ENCODE measurements at regions not wholly inside any gene's neighbourhood (a gene's known extent, or its start where the extent isn't known, plus 50 kb on each side); places are given as distances from the start of the nearest gene placed in this dataset.

GRCh38 chr16:65964752-65965151, 401.7 kb upstream of the CDH5 start:
- no peaks in the 10 kb centered on the region for H3K36me3 Mint-ChIP-seq (ENCODE audit: low read depth)
- no peak for DNase-seq
- no peak overlapping the region for H3K27ac Mint-ChIP-seq
- H3K9me3 ChIP-seq (ENCODE audit: control insufficient read depth, low read length, poor library complexity, severe bottlenecking): no peaks in the 10 kb centered on the region
- H3K4me1 Mint-ChIP-seq: no peaks in the 10 kb centered on the region
- ATAC-seq: no peak
- no peaks in the 10 kb centered on the region for H3K27me3 Mint-ChIP-seq
- no peak overlapping the region for H3K4me3 Mint-ChIP-seq

- Mint-ChIP-seq H3K27me3 (no peaks in the 10 kb centered on the region), H3K4me1 (no peaks in the 10 kb centered on the region), H3K27ac (no peak overlapping the region), H3K4me3 (no peak overlapping the region), H3K36me3 (ENCODE audit: low read depth) (no peaks in the 10 kb centered on the region)
- DNase-seq (no peak), ATAC-seq (no peak)
- no peaks in the 10 kb centered on the region for H3K9me3 ChIP-seq (ENCODE audit: control insufficient read depth, low read length, poor library complexity, severe bottlenecking)
Measured at GRCh38 chr16:65961476-65962143, 404.9 kb upstream of the CDH5 start.

DNA sequence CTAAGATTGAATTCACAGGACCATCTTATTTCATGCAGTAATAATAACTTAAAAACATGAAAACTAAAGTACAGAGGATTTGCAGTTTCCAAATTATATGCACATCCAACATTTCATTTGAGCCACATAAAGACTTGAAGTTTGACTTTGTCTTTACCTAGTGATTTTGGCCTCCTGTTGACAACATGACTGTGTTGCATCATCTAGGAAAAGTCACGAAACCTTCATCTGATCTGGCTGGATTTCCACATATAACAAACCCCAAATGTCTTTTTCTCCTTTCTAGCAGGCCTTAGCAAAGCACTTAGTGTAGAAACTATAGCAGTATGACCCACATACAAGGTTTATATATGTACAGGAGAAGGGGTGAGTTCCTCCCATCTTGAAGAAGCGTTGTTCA, 406.5 kb upstream of the CDH5 start:
- H3K27me3 Mint-ChIP-seq: no peaks in the 10 kb centered on the region
- no peaks in the 10 kb centered on the region for H3K9me3 ChIP-seq (ENCODE audit: control insufficient read depth, low read length, poor library complexity, severe bottlenecking)
- H3K4me3 Mint-ChIP-seq: no peak overlapping the region
- no peak for DNase-seq
- H3K4me1 Mint-ChIP-seq: no peaks in the 10 kb centered on the region
- H3K27ac Mint-ChIP-seq: no peak overlapping the region
- ATAC-seq: no peak
- H3K36me3 Mint-ChIP-seq (ENCODE audit: low read depth): no peaks in the 10 kb centered on the region

- H3K27me3 Mint-ChIP-seq: no peaks in the 10 kb centered on the region
- no peak for ATAC-seq
- no peaks in the 10 kb centered on the region for H3K9me3 ChIP-seq (ENCODE audit: control insufficient read depth, low read length, poor library complexity, severe bottlenecking)
- no peak overlapping the region for H3K4me3 Mint-ChIP-seq
- no peaks in the 10 kb centered on the region for H3K36me3 Mint-ChIP-seq (ENCODE audit: low read depth)
- DNase-seq: no peak
- no peaks in the 10 kb centered on the region for H3K4me1 Mint-ChIP-seq
- H3K27ac Mint-ChIP-seq: no peak overlapping the region
Measured at GRCh38 chr16:65958086-65958485, 408.4 kb upstream of the CDH5 start.

DNA sequence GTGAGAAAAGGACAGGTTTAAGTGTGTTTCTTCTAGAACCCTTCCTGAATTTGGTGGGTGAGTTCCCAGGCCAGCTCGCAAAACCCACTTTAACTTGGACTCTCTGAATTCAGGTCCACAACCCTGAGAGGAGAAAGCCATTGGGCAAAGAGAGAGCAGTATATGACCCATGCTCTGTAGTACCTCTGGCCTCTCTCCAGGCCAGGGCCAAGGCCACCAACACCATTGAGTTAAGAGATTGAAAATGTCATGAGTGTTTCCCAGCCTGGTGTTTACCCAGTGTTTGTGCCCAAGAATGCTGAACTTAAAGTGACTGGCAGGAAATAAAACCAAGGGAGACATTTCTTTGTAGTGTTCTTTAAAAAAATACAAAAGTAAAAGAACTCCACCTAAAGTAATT, 410.4 kb upstream of the CDH5 start:
- no peak overlapping the region for H3K4me3 Mint-ChIP-seq
- no peaks in the 10 kb centered on the region for H3K36me3 Mint-ChIP-seq (ENCODE audit: low read depth)
- no peak for ATAC-seq

DNA sequence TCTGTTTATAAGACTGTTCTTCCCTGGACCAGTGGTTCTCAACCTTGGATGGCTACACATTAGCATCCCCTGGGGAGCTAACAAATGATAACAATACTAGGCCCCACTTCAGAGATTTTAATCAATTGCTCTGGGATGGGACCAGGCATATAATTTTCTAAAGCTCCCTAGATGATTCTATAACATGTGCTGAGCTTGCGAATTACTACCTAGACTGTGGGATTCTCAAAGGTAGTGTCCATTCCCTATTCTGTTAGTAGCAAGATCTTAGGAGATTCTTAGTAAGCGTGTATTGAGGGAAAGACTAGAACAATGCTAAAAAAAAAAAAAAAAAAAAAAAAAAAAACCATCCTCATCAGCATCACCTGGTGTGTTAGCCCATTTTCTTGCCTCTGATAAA, 412.0 kb upstream of the CDH5 start:
- no peaks in the 10 kb centered on the region for H3K27me3 Mint-ChIP-seq
- no peak overlapping the region for H3K27ac Mint-ChIP-seq
- H3K4me1 Mint-ChIP-seq: no peaks in the 10 kb centered on the region
- H3K4me3 Mint-ChIP-seq: no peak overlapping the region
- ATAC-seq (no peak), DNase-seq (no peak)
- no peaks in the 10 kb centered on the region for H3K36me3 Mint-ChIP-seq (ENCODE audit: low read depth)
- no peaks in the 10 kb centered on the region for H3K9me3 ChIP-seq (ENCODE audit: control insufficient read depth, low read length, poor library complexity, severe bottlenecking)

More for the DNA sequence above, 410.4 kb upstream of the CDH5 start:
- DNase-seq: no peak
- H3K27ac Mint-ChIP-seq: no peak overlapping the region
- H3K9me3 ChIP-seq (ENCODE audit: control insufficient read depth, low read length, poor library complexity, severe bottlenecking): no peaks in the 10 kb centered on the region
- no peaks in the 10 kb centered on the region for H3K27me3 Mint-ChIP-seq
- H3K4me1 Mint-ChIP-seq: no peaks in the 10 kb centered on the region

GRCh38 chr16:65950211-65950610, 416.3 kb upstream of the CDH5 start:
- H3K4me1 Mint-ChIP-seq: no peaks in the 10 kb centered on the region
- H3K36me3 Mint-ChIP-seq (ENCODE audit: low read depth): no peaks in the 10 kb centered on the region
- ATAC-seq (no peak), DNase-seq (no peak)
- H3K27ac Mint-ChIP-seq: no peak overlapping the region
- no peaks in the 10 kb centered on the region for H3K9me3 ChIP-seq (ENCODE audit: control insufficient read depth, low read length, poor library complexity, severe bottlenecking)
- H3K27me3 Mint-ChIP-seq: no peaks in the 10 kb centered on the region
- H3K4me3 Mint-ChIP-seq: no peak overlapping the region

GRCh38 chr16:65948361-65948760, 418.1 kb upstream of the CDH5 start:
- DNase-seq (no peak), ATAC-seq (no peak)
- Mint-ChIP-seq H3K27ac (no peak overlapping the region), H3K36me3 (ENCODE audit: low read depth) (no peaks in the 10 kb centered on the region), H3K4me1 (no peaks in the 10 kb centered on the region), H3K4me3 (no peak overlapping the region), H3K27me3 (no peaks in the 10 kb centered on the region)
- no peaks in the 10 kb centered on the region for H3K9me3 ChIP-seq (ENCODE audit: control insufficient read depth, low read length, poor library complexity, severe bottlenecking)

DNA sequence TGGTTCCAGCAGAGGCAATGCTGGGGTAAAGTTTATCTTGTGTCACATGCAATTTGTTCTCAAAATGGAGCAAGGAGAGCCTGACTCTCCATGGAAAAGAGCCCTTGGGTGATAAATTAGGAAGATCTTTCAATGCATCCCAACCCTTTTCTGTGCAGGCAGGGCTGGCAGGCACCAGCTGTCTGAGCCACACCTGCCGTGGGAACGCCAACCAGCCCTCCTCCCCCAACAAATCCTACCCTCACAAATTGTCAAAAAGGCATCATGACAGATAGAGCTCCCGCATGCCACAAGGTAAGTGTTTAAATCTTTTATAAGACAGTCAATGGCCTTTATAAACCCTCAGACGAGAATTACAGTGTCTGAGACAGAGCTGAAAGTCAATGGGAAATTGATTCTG, 418.5 kb upstream of the CDH5 start:
- no peak for DNase-seq
- H3K36me3 Mint-ChIP-seq (ENCODE audit: low read depth): no peaks in the 10 kb centered on the region

DNA sequence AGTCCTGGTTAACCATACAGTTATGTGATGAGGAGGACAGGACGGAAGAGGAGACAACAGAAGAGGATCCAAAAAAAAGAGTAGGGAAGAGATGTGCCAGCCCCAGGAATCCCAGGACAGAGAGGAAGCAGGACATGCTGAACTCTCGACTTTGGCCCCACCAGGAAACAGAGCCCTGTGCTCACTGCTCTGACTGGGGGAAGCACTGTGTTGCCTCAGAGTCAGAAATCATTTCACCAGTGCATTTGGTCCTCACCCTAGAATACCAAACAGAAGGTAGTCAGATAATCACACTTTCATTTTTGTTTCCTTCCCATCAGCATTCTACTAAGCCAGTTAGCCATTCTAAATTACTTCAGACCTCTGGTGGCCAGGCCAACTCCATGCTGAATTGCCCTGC, 421.0 kb upstream of the CDH5 start:
- Mint-ChIP-seq H3K27me3 (no peaks in the 10 kb centered on the region), H3K36me3 (ENCODE audit: low read depth) (no peaks in the 10 kb centered on the region), H3K4me3 (no peak overlapping the region), H3K4me1 (no peaks in the 10 kb centered on the region), H3K27ac (no peak overlapping the region)
- no peaks in the 10 kb centered on the region for H3K9me3 ChIP-seq (ENCODE audit: control insufficient read depth, low read length, poor library complexity, severe bottlenecking)
- no peak for DNase-seq
- ATAC-seq: no peak

More for the DNA sequence above, 418.5 kb upstream of the CDH5 start:
- Mint-ChIP-seq H3K27me3 (no peaks in the 10 kb centered on the region), H3K27ac (no peak overlapping the region), H3K4me3 (no peak overlapping the region), H3K4me1 (no peaks in the 10 kb centered on the region)
- no peaks in the 10 kb centered on the region for H3K9me3 ChIP-seq (ENCODE audit: control insufficient read depth, low read length, poor library complexity, severe bottlenecking)
- no peak for ATAC-seq

GRCh38 chr16:65944361-65944760, 422.1 kb upstream of the CDH5 start:
- H3K9me3 ChIP-seq (ENCODE audit: control insufficient read depth, low read length, poor library complexity, severe bottlenecking): no peaks in the 10 kb centered on the region
- no peak overlapping the region for H3K4me3 Mint-ChIP-seq
- no peaks in the 10 kb centered on the region for H3K27me3 Mint-ChIP-seq
- no peak for DNase-seq
- ATAC-seq: no peak
- no peaks in the 10 kb centered on the region for H3K36me3 Mint-ChIP-seq (ENCODE audit: low read depth)
- H3K27ac Mint-ChIP-seq: no peak overlapping the region
- H3K4me1 Mint-ChIP-seq: no peaks in the 10 kb centered on the region

- Mint-ChIP-seq H3K36me3 (ENCODE audit: low read depth) (no peaks in the 10 kb centered on the region), H3K27ac (no peak overlapping the region), H3K4me1 (no peaks in the 10 kb centered on the region), H3K27me3 (no peaks in the 10 kb centered on the region), H3K4me3 (no peak overlapping the region)
- DNase-seq (no peak), ATAC-seq (no peak)
- H3K9me3 ChIP-seq (ENCODE audit: control insufficient read depth, low read length, poor library complexity, severe bottlenecking): no peaks in the 10 kb centered on the region
Measured at GRCh38 chr16:65940711-65941110, 425.8 kb upstream of the CDH5 start.

DNA sequence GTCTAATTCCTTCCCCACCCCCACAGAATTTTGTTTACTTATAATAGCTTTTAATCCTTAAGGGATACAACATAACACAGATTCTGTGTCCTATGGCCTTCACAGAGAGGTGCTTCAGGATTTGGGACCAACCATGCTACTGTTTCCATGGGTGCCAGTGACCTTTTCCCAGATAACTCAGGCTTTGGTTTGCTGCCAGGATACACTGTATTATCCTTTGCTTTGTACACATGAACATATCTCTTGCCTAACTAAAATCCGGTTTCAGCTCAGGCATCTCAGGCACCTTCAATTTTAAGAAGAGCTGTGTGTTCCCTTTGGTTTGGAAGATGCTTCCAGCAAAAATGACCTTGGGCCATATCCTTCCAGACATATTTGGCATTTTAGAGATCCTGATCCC, 428.4 kb upstream of the CDH5 start:
- ATAC-seq (no peak), DNase-seq (no peak)
- no peak overlapping the region for H3K27ac Mint-ChIP-seq
- H3K4me1 Mint-ChIP-seq: no peaks in the 10 kb centered on the region
- no peaks in the 10 kb centered on the region for H3K27me3 Mint-ChIP-seq
- no peaks in the 10 kb centered on the region for H3K9me3 ChIP-seq (ENCODE audit: control insufficient read depth, low read length, poor library complexity, severe bottlenecking)
- no peak overlapping the region for H3K4me3 Mint-ChIP-seq
- no peaks in the 10 kb centered on the region for H3K36me3 Mint-ChIP-seq (ENCODE audit: low read depth)

GRCh38 chr16:65937455-65937854, 429.0 kb upstream of the CDH5 start:
- ATAC-seq (no peak), DNase-seq (no peak)
- Mint-ChIP-seq H3K27me3 (no peaks in the 10 kb centered on the region), H3K4me3 (no peak overlapping the region), H3K4me1 (no peaks in the 10 kb centered on the region), H3K36me3 (ENCODE audit: low read depth) (no peaks in the 10 kb centered on the region), H3K27ac (no peak overlapping the region)
- H3K9me3 ChIP-seq (ENCODE audit: control insufficient read depth, low read length, poor library complexity, severe bottlenecking): no peaks in the 10 kb centered on the region
